ENCODE measurements at regions not wholly inside any gene's neighbourhood (a gene's known extent, or its start where the extent isn't known, plus 50 kb on each side); places are given as distances from the start of the nearest gene placed in this dataset.
A peak's percentile ranks its signal among the peaks of the same experiment; 100 is the strongest.

DNA sequence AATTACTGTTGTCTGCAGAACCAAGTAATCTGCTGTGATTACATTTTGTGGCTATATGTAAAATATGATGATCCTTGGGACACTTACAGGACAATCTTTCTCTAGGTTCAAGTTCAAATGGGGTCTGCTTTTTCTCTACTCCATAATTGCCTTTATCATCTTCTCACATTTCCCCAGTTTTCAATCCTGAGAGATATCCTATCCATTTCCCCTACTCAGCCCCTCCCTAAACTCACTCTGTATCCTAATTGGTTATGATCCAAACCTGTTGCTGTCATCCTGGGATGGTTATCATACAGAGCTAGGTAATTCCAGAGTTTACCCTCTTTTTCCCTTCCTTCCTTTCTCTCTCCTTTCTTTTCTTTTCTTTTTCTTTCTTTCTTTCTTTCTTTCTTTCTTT lies 100.5 kb upstream of the ELAC2 start:
- no peak overlapping the region for H3K4ac ChIP-seq (ENCODE audit: low read length)
- no peak for DNase-seq (ENCODE audit: low spot score)
- no peak overlapping the region for H2AK5ac ChIP-seq (ENCODE audit: low read depth, low read length)
- no peak overlapping the region for H2BK15ac ChIP-seq (ENCODE audit: low read length)
- H2BK120ac ChIP-seq (ENCODE audit: low read depth, low read length): no peak overlapping the region
- no peaks in the 10 kb centered on the region for H3K4me1 ChIP-seq (ENCODE audit: control insufficient read depth in 2 of 2, insufficient read depth in 1 of 2, low read depth in 1 of 2, low read length in 2 of 2)
- no peak overlapping the region for H3K27ac ChIP-seq (replicated peaks; ENCODE audit: low read length)
- no peaks in the 10 kb centered on the region for H3K27me3 ChIP-seq (ENCODE audit: control insufficient read depth in 3 of 3, insufficient read depth in 3 of 3, low read depth in 1 of 3, low read length in 3 of 3)
- no peak overlapping the region for H3K18ac ChIP-seq (ENCODE audit: low read length)
- H4K91ac ChIP-seq (ENCODE audit: low read depth, low read length, poor library complexity): no peak overlapping the region
- H3K9ac ChIP-seq (ENCODE audit: low read depth, low read length, poor library complexity): no peak overlapping the region
- no peak overlapping the region for H3K4me3 ChIP-seq (ENCODE audit: low read length in 2 of 2)
- no peak overlapping the region for H2BK5ac ChIP-seq (ENCODE audit: low read length)
- H3K23ac ChIP-seq (ENCODE audit: low read depth, low read length, poor library complexity): no peak overlapping the region
- no peak overlapping the region for H3K4me2 ChIP-seq (ENCODE audit: insufficient read depth, low read length, poor library complexity, severe bottlenecking)
- no peaks in the 10 kb centered on the region for H3K79me1 ChIP-seq (ENCODE audit: low read depth, low read length)
- H2BK12ac ChIP-seq (ENCODE audit: low read length): no peak overlapping the region
- H3K9me3 ChIP-seq (replicated peaks in 1 of 2; ENCODE audit: control insufficient read depth in 2 of 2, insufficient read depth in 1 of 2, low read depth in 1 of 2, low read length in 2 of 2): peaks cover 0 to 2% of the 10 kb centered on the region in 2 donors
- no peak overlapping the region for H2AFZ ChIP-seq (ENCODE audit: low read length)
- no peaks in the 10 kb centered on the region for H3K36me3 ChIP-seq (replicated peaks in 1 of 2; ENCODE audit: control insufficient read depth in 2 of 2, insufficient read depth in 2 of 2, low read length in 2 of 2)
- H3K14ac ChIP-seq (ENCODE audit: low read length): no peak overlapping the region
- no peak overlapping the region for H4K8ac ChIP-seq (ENCODE audit: low read depth, low read length)

GRCh38 chr17:13117616-13118015 lies 99.8 kb upstream of the ELAC2 start:
- no peak overlapping the region for H3K4ac ChIP-seq (ENCODE audit: low read length)
- no peak overlapping the region for H3K4me2 ChIP-seq (ENCODE audit: insufficient read depth, low read length, poor library complexity, severe bottlenecking)
- no peaks in the 10 kb centered on the region for H3K79me1 ChIP-seq (ENCODE audit: low read depth, low read length)
- H3K9me3 ChIP-seq (replicated peaks in 1 of 2; ENCODE audit: control insufficient read depth in 2 of 2, insufficient read depth in 1 of 2, low read depth in 1 of 2, low read length in 2 of 2): peaks cover 0 to 2% of the 10 kb centered on the region in 2 donors
- H2AK5ac ChIP-seq (ENCODE audit: low read depth, low read length): no peak overlapping the region
- no peak overlapping the region for H2BK15ac ChIP-seq (ENCODE audit: low read length)
- H3K23ac ChIP-seq (ENCODE audit: low read depth, low read length, poor library complexity): no peak overlapping the region
- no peak overlapping the region for H2BK120ac ChIP-seq (ENCODE audit: low read depth, low read length)
- no peak overlapping the region for H3K18ac ChIP-seq (ENCODE audit: low read length)
- no peak overlapping the region for H4K91ac ChIP-seq (ENCODE audit: low read depth, low read length, poor library complexity)
- no peak overlapping the region for H3K4me3 ChIP-seq (ENCODE audit: low read length in 2 of 2)
- H2BK5ac ChIP-seq (ENCODE audit: low read length): no peak overlapping the region
- no peak overlapping the region for H3K14ac ChIP-seq (ENCODE audit: low read length)
- H3K4me1 ChIP-seq (ENCODE audit: control insufficient read depth in 2 of 2, insufficient read depth in 1 of 2, low read depth in 1 of 2, low read length in 2 of 2): peaks cover 0 to under 1% of the 10 kb centered on the region in 2 donors
- no peak overlapping the region for H2AFZ ChIP-seq (ENCODE audit: low read length)
- no peak overlapping the region for H3K27ac ChIP-seq (replicated peaks; ENCODE audit: low read length)
- H4K8ac ChIP-seq (ENCODE audit: low read depth, low read length): no peak overlapping the region
- no peaks in the 10 kb centered on the region for H3K36me3 ChIP-seq (replicated peaks in 1 of 2; ENCODE audit: control insufficient read depth in 2 of 2, insufficient read depth in 2 of 2, low read length in 2 of 2)
- no peak overlapping the region for H3K9ac ChIP-seq (ENCODE audit: low read depth, low read length, poor library complexity)
- no peak for DNase-seq (ENCODE audit: low spot score)
- no peaks in the 10 kb centered on the region for H3K27me3 ChIP-seq (ENCODE audit: control insufficient read depth in 3 of 3, insufficient read depth in 3 of 3, low read depth in 1 of 3, low read length in 3 of 3)
- no peak overlapping the region for H2BK12ac ChIP-seq (ENCODE audit: low read length)

GRCh38 chr17:13114601-13115031 lies 96.8 kb upstream of the ELAC2 start:
- no peak overlapping the region for H3K4me3 ChIP-seq (ENCODE audit: low read length in 2 of 2)
- H2AK5ac ChIP-seq (ENCODE audit: low read depth, low read length): no peak overlapping the region
- no CpG with 5 or more reads among the region's 16 CpGs for WGBS, 2 donors (ENCODE audit: extremely low coverage in 2 of 2, insufficient read length in 2 of 2, insufficient replicate concordance in 1 of 2)
- H2BK5ac ChIP-seq (ENCODE audit: low read length): no peak overlapping the region
- H3K79me1 ChIP-seq (ENCODE audit: low read depth, low read length): no peaks in the 10 kb centered on the region
- H3K9ac ChIP-seq (ENCODE audit: low read depth, low read length, poor library complexity): no peak overlapping the region
- no peaks in the 10 kb centered on the region for H3K36me3 ChIP-seq (replicated peaks in 1 of 2; ENCODE audit: control insufficient read depth in 2 of 2, insufficient read depth in 2 of 2, low read length in 2 of 2)
- no peak overlapping the region for H2BK12ac ChIP-seq (ENCODE audit: low read length)
- H2AFZ ChIP-seq (ENCODE audit: low read length): peak overlapping the region; percentile 71
- DNase-seq (ENCODE audit: low spot score): peak; percentile 61
- H3K18ac ChIP-seq (ENCODE audit: low read length): no peak overlapping the region
- H3K4me2 ChIP-seq (ENCODE audit: insufficient read depth, low read length, poor library complexity, severe bottlenecking): no peak overlapping the region
- H3K27me3 ChIP-seq (ENCODE audit: control insufficient read depth in 3 of 3, insufficient read depth in 3 of 3, low read depth in 1 of 3, low read length in 3 of 3): no peaks in the 10 kb centered on the region
- no peak overlapping the region for H4K91ac ChIP-seq (ENCODE audit: low read depth, low read length, poor library complexity)
- no peak overlapping the region for H2BK120ac ChIP-seq (ENCODE audit: low read depth, low read length)
- H2BK15ac ChIP-seq (ENCODE audit: low read length): no peak overlapping the region
- no peak overlapping the region for H3K27ac ChIP-seq (replicated peaks; ENCODE audit: low read length)
- H3K4ac ChIP-seq (ENCODE audit: low read length): no peak overlapping the region
- H3K23ac ChIP-seq (ENCODE audit: low read depth, low read length, poor library complexity): no peak overlapping the region
- no peak overlapping the region for H4K8ac ChIP-seq (ENCODE audit: low read depth, low read length)
- no peaks in the 10 kb centered on the region for H3K9me3 ChIP-seq (replicated peaks in 1 of 2; ENCODE audit: control insufficient read depth in 2 of 2, insufficient read depth in 1 of 2, low read depth in 1 of 2, low read length in 2 of 2)
- peaks cover 0 to 1% of the 10 kb centered on the region in 2 donors for H3K4me1 ChIP-seq (ENCODE audit: control insufficient read depth in 2 of 2, insufficient read depth in 1 of 2, low read depth in 1 of 2, low read length in 2 of 2)
- H3K14ac ChIP-seq (ENCODE audit: low read length): no peak overlapping the region

GRCh38 chr17:13113821-13114525 lies 96.1 kb upstream of the ELAC2 start:
- H2BK12ac ChIP-seq (ENCODE audit: low read length): no peak overlapping the region
- H3K14ac ChIP-seq (ENCODE audit: low read length): no peak overlapping the region
- no peak overlapping the region for H3K4ac ChIP-seq (ENCODE audit: low read length)
- no peak overlapping the region for H3K4me2 ChIP-seq (ENCODE audit: insufficient read depth, low read length, poor library complexity, severe bottlenecking)
- no peak overlapping the region for H2BK5ac ChIP-seq (ENCODE audit: low read length)
- no peak overlapping the region for H3K27ac ChIP-seq (replicated peaks; ENCODE audit: low read length)
- H2BK120ac ChIP-seq (ENCODE audit: low read depth, low read length): no peak overlapping the region
- no peak for DNase-seq (ENCODE audit: low spot score)
- H3K18ac ChIP-seq (ENCODE audit: low read length): no peak overlapping the region
- no CpG with 5 or more reads among the region's 16 CpGs for WGBS, 2 donors (ENCODE audit: extremely low coverage in 2 of 2, insufficient read length in 2 of 2, insufficient replicate concordance in 1 of 2)
- H4K91ac ChIP-seq (ENCODE audit: low read depth, low read length, poor library complexity): no peak overlapping the region
- no peak overlapping the region for H3K23ac ChIP-seq (ENCODE audit: low read depth, low read length, poor library complexity)
- H3K79me1 ChIP-seq (ENCODE audit: low read depth, low read length): no peaks in the 10 kb centered on the region
- peak overlapping the region; percentile 71 for H2AFZ ChIP-seq (ENCODE audit: low read length)
- H3K9ac ChIP-seq (ENCODE audit: low read depth, low read length, poor library complexity): no peak overlapping the region
- H4K8ac ChIP-seq (ENCODE audit: low read depth, low read length): no peak overlapping the region
- H2BK15ac ChIP-seq (ENCODE audit: low read length): no peak overlapping the region
- H3K4me3 ChIP-seq (ENCODE audit: low read length in 2 of 2): no peak overlapping the region
- H3K27me3 ChIP-seq (ENCODE audit: control insufficient read depth in 3 of 3, insufficient read depth in 3 of 3, low read depth in 1 of 3, low read length in 3 of 3): no peaks in the 10 kb centered on the region
- no peak overlapping the region for H2AK5ac ChIP-seq (ENCODE audit: low read depth, low read length)
- no peaks in the 10 kb centered on the region for H3K9me3 ChIP-seq (replicated peaks in 1 of 2; ENCODE audit: control insufficient read depth in 2 of 2, insufficient read depth in 1 of 2, low read depth in 1 of 2, low read length in 2 of 2)
- H3K36me3 ChIP-seq (replicated peaks in 1 of 2; ENCODE audit: control insufficient read depth in 2 of 2, insufficient read depth in 2 of 2, low read length in 2 of 2): no peaks in the 10 kb centered on the region
- H3K4me1 ChIP-seq (ENCODE audit: control insufficient read depth in 2 of 2, insufficient read depth in 1 of 2, low read depth in 1 of 2, low read length in 2 of 2): peaks cover 0 to 1% of the 10 kb centered on the region in 2 donors

All from neuronal stem cell (in vitro differentiated cells).